ENCODE measurements at regions not wholly inside any gene's neighbourhood (a gene's known extent, or its start where the extent isn't known, plus 50 kb on each side); places are given as distances from the start of the nearest gene placed in this dataset.
A peak's percentile ranks its signal among the peaks of the same experiment; 100 is the strongest.

- H3K79me2 ChIP-seq (ENCODE audit: low read depth) = no peaks in the 10 kb centered on the region
- H3K27ac ChIP-seq = no peak overlapping the region
- DNase-seq (ENCODE audit: low spot score) = no peak
- H3K27me3 ChIP-seq = no peaks in the 10 kb centered on the region
- H3K36me3 ChIP-seq = no peaks in the 10 kb centered on the region
- no peaks in the 10 kb centered on the region for H3K9me3 ChIP-seq (ENCODE audit: low read depth)
- no peaks in the 10 kb centered on the region for H3K9me3 Mint-ChIP-seq
- no peak overlapping the region for H2AFZ ChIP-seq (replicated peaks)
- TF ChIP-seq CTCF (IDR thresholded peaks at IDR 0.05) (no peak), EZH2phosphoT487 (IDR thresholded peaks at IDR 0.05) (no peak)
- no peaks in the 10 kb centered on the region for H3K36me3 Mint-ChIP-seq
- H3F3A ChIP-seq (ENCODE audit: low read depth) = no peaks in the 10 kb centered on the region
- H4K20me1 ChIP-seq (ENCODE audit: low read depth) = no peaks in the 10 kb centered on the region
- no peak overlapping the region for H3K4me3 ChIP-seq
- no peak overlapping the region for H3K4me3 Mint-ChIP-seq
- H3K27me3 Mint-ChIP-seq (ENCODE audit: insufficient read depth, low read depth) = no peaks in the 10 kb centered on the region
- no peaks in the 10 kb centered on the region for H3K4me1 ChIP-seq
- no peak overlapping the region for H3K9ac ChIP-seq
- H3K27ac Mint-ChIP-seq = no peak overlapping the region
- H3K4me2 ChIP-seq = no peak overlapping the region
- no peaks in the 10 kb centered on the region for H3K4me1 Mint-ChIP-seq
Observed at GRCh38 chr9:16182784-16183183, 629.9 kb downstream of the CCDC171 start.

- no peaks in the 10 kb centered on the region for H3K9me3 ChIP-seq (ENCODE audit: low read depth)
- no peak for TF ChIP-seq CTCF (IDR thresholded peaks at IDR 0.05)
- no peak for TF ChIP-seq EZH2phosphoT487 (IDR thresholded peaks at IDR 0.05)
- TF ChIP-seq EZH2 (IDR thresholded peaks at IDR 0.05) = no peak
- no peaks in the 10 kb centered on the region for H3K36me3 ChIP-seq
- H2AFZ ChIP-seq (replicated peaks) = no peak overlapping the region
- H3K9me3 Mint-ChIP-seq = peaks cover 14% of the 10 kb centered on the region
- no peaks in the 10 kb centered on the region for H3K27me3 ChIP-seq
- DNase-seq (ENCODE audit: low spot score) = no peak
- no peaks in the 10 kb centered on the region for H3K4me1 ChIP-seq
- H3K9ac ChIP-seq = no peak overlapping the region
- no peak overlapping the region for H3K4me2 ChIP-seq
- H3K36me3 Mint-ChIP-seq = no peaks in the 10 kb centered on the region
- H3K27me3 Mint-ChIP-seq (ENCODE audit: insufficient read depth, low read depth) = peaks cover 1% of the 10 kb centered on the region
- no peak overlapping the region for H3K27ac ChIP-seq
- no peak overlapping the region for H3K27ac Mint-ChIP-seq
- no peaks in the 10 kb centered on the region for H3F3A ChIP-seq (ENCODE audit: low read depth)
- H4K20me1 ChIP-seq (ENCODE audit: low read depth) = no peaks in the 10 kb centered on the region
- no peaks in the 10 kb centered on the region for H3K4me1 Mint-ChIP-seq
- H3K4me3 Mint-ChIP-seq = no peak overlapping the region
- H3K79me2 ChIP-seq (ENCODE audit: low read depth) = no peaks in the 10 kb centered on the region
- H3K4me3 ChIP-seq = no peak overlapping the region
Observed at GRCh38 chr9:16184964-16185646, 632.3 kb downstream of the CCDC171 start.

- Histone ChIP-seq H3K9me3 (ENCODE audit: low read depth) (no peaks in the 10 kb centered on the region), H3K4me2 (no peak overlapping the region), H2AFZ (replicated peaks) (no peak overlapping the region), H3K27ac (no peak overlapping the region), H3K4me3 (no peak overlapping the region), H3K36me3 (no peaks in the 10 kb centered on the region), H3K4me1 (peaks cover 10% of the 10 kb centered on the region), H3K9ac (no peak overlapping the region), H3F3A (ENCODE audit: low read depth) (no peaks in the 10 kb centered on the region), H4K20me1 (ENCODE audit: low read depth) (no peaks in the 10 kb centered on the region), H3K79me2 (ENCODE audit: low read depth) (no peaks in the 10 kb centered on the region), H3K27me3 (no peaks in the 10 kb centered on the region)
- TF ChIP-seq EZH2phosphoT487 (IDR thresholded peaks at IDR 0.05) (no peak), EZH2 (IDR thresholded peaks at IDR 0.05) (no peak), CTCF (IDR thresholded peaks at IDR 0.05) (no peak)
- H3K27ac Mint-ChIP-seq = peak overlapping the region; percentile 87
- DNase-seq (ENCODE audit: low spot score) = no peak
- H3K4me1 Mint-ChIP-seq = peaks cover 27% of the 10 kb centered on the region
- no peak overlapping the region for H3K4me3 Mint-ChIP-seq
- peaks cover 8% of the 10 kb centered on the region for H3K27me3 Mint-ChIP-seq (ENCODE audit: insufficient read depth, low read depth)
- peaks cover 2% of the 10 kb centered on the region for H3K36me3 Mint-ChIP-seq
- peaks cover 15% of the 10 kb centered on the region for H3K9me3 Mint-ChIP-seq
Observed at GRCh38 chr9:16191191-16191590, 638.3 kb downstream of the CCDC171 start.
